GM18909 (cell line): ENCODE measurements at regions not wholly inside any gene's neighbourhood (a gene's known extent, or its start where the extent isn't known, plus 50 kb on each side); places are given as distances from the start of the nearest gene placed in this dataset.
A peak's percentile ranks its signal among the peaks of the same experiment; 100 is the strongest.
"Not testable (repeated sequence)": the region's sequence is repeated elsewhere in the genome, so short reads cannot be mapped to it uniquely, and the experiment has no call there.

Experiments used
- ATAC-seq: cut with Tn5 transposase; IDR thresholded peaks from one replicate; pipeline ENCODE4 v1.9.1; 2021; ENCODE audit warnings: mild to moderate bottlenecking; ENCODE audit not compliant: unreplicated experiment, poor library complexity

DNA sequence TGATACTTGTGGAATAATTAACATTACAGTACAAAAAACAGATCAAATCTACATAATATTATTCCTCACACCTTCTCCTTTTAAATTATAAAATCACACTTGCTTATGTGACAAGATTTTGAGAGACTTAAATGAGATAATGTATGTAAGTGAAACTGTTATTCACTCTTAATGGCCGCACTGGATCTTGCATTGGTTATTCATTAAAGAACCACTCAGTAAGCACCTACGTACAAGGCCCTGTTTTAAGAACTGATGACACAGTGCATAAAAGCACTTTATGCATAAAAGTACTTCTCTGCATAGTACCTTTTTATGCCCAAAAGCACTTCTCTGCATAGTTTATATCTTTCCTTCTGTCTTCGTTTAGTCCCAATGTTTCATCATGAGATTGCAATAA is 172.1 kb downstream of the GOLGA6L6 start:
- ATAC-seq = no peak

DNA sequence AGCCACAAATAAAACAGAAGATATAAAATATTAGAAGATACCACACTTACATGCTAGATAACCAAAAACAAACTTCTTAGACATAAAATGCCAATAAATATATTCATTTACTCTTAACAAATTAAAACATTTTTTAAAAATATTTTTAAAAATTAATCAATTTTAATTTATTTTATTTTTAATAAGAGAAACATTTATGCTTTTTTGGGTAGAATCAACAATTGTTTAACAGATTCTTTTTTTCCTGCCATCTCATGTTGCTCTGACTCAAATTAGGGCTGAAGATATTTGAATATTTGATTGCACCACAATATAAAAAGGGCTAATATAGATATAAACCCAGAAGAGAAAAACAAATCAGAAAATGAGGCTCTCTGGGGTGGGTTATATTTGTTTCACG is 172.6 kb downstream of the GOLGA6L6 start:
- ATAC-seq = no peak

DNA sequence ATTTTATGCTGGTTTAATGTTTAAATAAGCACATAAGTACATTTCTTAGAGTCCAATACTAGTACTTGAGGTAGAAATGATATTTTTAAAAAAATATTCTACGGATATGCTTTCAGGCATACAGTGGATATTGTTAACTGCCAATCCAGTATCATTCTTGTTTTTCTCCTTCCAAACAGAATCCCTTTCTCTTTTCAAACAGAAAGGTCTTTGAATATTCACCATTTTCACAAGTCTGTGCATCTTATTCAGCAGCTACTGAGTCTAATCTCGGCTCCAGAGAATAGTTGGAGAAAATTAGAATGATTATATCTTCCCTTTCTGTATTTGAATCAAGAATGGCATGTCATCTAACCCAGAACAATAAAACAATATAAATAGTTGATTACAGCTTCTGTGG is 174.5 kb downstream of the GOLGA6L6 start:
- ATAC-seq = no peak

DNA sequence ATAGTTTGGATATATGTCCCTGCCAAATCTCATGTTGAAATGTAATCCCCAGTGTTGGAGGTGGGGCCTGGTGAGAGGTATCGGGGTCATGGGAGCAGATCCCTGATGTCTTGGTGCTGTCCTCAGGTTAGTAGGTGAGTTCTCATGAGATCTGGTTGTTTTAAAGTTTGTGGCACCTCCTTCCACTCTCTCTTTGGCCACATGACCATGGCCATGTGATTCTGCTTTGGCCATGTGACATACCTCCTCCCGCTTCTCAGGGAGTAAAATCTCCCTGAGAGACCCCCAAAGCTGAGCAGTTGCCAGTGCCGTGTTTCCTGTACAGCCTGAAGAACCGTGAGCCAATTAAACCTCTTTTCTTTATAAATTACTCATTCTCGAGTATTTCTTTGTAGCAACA is 178.0 kb downstream of the GOLGA6L6 start:
- not testable (repeated sequence) for ATAC-seq

DNA sequence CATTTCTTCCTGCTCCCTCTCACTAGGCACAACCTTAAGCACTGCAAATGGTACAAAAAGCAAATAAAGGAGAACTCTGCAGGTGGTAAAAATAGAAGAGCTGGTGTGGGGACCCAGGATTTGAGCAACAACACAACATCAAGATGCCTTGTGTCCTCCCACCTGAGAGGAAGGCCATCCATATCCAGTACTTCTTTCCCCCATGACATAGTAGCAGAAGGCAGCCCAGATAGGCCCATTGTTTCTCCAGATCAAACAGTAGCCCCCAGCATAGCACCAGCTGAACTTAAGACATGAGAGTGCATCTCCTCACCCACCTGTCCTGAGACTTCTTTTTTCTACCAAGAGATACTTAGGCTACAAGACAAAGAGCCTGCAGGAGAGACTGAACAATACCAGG is 180.5 kb downstream of the GOLGA6L6 start:
- no peak for ATAC-seq

DNA sequence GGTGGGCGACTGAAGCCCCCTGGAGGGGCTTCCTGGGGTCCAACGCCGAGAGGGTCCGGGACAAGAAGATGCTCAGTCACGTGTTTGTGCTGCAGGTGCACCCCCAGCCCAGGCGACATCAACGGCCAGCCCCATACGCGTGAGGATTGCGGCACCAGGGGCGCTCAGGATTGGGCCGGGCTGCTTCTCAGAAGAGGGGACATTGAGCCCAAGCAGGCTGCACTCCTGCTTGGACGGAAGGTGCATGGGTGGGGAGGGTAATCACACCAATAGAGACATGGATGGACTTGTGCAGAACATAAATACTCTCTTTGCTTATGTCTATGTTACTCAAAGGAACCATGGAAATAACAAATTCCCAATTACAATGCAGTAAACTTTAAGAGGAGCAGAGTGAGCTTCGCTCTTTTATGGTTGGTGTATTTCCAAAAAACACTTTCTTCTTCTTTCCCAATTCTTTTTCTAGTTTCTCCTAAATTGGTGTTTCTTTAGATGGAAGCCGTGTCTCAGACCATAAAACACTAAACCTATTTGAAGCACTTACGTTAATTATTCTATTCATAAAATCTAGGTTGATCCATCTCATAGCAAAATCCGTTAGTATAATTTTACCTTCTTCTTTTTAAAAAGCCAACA is 182.7 kb downstream of the GOLGA6L6 start:
- ATAC-seq = no peak

DNA sequence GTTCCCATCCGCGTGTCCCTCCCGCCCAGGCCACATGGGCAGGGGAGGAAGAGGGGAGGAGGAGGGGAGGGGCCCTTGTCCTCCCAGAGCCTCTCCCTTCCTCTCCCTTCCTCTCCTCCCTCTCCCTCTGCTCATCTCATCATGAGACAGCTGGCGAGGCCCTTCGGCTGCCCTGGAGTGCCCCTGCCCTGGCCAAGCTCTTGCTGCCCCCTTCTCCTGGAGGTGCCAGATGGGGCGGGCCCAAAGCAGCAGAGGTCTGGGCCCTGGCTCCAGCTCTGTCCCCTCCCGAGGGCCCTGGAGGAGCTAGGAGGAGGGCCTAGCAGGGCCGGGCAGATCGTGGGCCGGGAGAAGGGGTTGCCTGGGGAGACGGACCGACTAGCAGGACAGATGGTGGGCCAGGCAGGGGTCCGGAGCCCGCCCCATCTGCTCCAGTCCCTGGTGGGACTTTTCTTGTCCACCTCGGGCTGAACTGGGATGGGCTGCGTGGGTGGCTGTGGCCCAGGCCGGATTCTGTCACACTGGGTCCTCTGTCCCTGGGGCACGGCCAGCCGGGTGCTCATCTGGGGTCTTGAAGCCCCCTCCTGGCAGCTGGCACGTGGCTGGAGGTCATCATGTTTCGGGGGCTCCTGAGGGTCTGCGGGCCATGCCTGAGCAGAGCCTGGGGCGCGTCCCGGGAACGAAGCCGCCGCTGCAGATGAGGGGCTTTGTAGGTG is 183.4 kb downstream of the GOLGA6L6 start:
- no peak for ATAC-seq

DNA sequence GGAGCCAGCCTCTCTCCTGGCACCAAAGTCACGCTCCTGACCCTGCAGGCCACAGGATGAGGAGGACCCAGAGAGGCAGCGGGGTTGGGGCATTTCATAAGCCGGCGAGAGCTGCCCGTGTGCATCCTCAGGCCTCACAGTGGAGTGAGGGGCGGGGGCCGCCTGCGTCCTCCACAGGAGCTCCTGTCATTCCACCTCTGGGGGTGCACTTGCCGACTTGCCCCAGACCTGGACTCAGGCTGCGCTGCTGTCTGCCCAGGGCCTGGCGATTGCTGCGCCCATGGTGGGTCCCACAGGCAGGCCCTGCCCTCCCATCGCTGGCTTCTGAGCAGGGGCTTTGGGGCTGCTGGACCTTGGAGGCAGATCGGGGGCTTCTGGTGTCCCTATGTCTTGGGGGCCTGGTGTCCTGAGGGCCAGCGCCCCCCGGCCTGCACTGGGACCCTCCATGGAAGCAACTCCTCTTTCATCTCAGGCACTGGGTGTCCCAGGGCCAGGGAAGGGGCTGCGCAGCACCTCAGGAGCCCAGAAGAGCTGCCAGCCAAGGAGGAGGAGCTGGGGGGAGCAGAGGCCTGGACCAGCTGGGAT is 184.0 kb downstream of the GOLGA6L6 start:
- ATAC-seq = peak; percentile 3

DNA sequence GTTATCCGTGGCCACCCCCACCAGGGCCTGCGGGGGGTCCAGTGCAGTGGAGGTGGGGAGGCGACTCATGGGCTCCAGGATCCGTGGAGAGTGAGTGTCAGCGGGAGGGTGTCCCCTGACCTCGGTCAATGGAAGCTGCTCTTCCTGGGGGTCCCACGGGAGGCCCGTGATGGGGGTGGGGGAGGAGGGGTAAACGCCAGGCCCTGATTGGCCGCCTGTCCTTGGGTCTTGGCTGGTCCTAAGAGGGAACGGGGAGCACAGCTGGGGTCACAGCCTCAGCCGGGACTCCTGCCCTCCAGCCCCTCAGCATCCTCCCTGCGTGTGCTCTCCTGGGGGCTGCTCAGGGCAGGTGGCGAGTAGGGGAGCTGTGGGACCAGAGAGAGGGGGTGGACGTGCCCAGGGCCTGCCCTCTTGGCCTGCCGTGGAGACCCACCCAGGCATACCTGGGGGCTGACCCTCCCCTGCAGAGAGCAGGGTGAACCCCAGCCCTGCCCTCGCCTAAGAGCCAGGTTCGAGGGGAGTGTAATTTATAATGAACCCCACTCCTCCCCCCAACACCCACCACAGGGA is 184.6 kb downstream of the GOLGA6L6 start:
- ATAC-seq = peak; percentile 4

DNA sequence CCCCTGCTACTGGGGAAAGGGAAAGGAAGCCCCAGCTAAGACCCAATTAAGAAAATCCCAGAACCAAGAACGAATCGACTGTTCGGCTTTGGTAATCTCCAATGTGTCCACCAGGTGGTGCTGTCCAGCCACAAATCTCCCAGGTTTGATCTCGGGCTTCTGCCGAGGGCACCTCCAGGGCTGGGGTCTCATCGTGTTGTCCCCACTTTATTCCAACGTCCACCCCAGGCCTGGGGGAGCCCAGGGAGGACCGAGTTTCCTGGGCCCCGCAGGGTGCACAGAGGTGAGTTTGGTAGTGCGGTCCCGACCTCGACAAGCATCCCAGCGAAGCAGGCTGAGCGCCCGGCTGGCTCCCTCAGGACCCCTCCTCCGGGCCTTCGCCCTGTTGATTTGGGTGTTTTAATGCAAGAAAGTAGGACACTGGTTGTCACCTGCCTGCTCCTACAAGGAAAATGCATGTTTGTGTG is 185.1 kb downstream of the GOLGA6L6 start:
- peak; percentile 48 for ATAC-seq

DNA sequence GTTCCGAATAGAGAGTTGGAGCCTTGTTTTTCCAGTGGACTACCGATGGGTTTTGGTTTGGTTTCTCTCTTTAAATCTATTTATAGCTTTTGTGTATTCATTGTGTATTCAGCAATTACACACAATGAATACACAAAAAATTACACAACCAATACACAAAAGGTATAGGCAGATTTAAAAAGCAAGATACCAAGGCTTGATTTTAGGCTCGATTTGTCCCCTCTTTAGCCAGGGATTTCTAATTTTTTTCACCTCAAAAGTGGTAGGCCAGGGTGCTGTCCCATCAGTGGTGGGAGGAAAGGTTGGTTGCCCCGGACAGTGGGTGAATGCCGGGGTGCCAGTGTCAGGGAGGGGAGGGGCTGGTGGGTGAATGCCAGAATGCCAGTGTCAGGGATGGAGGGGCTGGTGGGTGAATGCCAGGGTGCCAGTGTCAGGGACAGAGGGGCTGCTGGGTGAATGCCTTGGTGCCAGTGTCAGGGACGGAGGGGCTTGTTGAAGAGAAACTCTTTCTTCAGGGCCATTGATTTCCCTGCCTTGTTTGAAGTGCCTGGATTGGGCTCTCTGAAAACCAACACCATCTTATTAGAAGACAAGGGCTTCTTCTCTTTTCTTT is 186.2 kb downstream of the GOLGA6L6 start:
- ATAC-seq = no peak

DNA sequence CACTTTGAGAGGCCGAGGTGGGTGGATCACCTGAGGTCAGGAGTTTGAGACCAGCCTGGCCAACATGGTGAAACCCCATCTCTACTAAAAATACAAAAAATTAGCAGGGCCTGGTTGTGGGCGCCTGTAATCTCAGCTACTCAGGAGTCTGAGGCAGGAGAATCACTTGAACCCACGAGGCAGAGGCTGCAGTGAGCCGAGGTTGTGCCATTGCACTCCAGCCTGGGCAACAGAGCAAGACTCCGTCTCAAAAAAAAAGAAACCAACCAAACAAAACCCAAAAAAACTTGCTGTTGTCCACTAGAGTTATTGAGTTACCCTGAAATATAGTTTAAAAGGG is 186.7 kb downstream of the GOLGA6L6 start:
- not testable (repeated sequence) for ATAC-seq

DNA sequence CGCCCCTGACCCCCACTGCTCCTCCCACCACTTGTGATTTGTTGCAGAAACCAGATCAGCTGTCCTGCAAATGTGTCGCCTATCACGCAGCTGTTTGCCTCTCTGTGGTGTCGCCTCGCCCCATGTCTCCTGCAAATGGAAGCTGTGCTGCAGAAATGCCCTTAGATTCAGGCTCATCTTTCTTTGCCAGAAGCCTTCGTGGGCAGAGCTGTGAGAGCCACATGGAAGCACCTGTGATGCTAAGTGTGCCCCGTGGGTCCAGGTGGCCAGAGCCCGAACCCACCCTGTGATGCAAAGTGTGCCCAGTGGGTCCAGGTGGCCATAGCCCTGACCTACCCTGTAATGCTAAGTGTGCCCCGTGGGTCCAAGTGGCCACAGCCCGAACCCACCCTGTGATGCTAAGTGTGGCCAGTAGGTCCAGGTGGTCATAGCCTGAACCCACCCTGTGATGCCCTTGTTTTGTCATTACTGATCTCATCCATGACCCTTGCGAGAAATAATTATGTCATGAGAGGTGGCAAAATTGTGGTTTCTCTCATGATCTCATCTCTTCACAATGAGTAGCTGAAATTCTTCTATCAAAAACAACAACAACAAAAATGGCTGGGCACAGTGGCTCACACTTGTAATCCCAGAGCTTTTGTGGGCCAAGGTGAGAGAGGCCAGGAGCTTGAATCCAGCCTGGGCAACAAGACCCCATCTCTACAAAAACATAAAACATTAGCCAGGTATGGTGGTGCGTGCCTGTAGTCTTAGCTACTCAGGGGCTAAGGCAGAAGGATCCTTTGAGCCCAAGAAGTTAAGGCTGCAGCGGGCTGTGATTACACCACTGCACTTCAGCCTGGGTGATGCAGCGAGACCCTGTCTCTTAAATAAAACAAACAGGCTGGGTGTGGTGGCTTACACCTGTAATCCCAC is 187.4 kb downstream of the GOLGA6L6 start:
- ATAC-seq = no peak

DNA sequence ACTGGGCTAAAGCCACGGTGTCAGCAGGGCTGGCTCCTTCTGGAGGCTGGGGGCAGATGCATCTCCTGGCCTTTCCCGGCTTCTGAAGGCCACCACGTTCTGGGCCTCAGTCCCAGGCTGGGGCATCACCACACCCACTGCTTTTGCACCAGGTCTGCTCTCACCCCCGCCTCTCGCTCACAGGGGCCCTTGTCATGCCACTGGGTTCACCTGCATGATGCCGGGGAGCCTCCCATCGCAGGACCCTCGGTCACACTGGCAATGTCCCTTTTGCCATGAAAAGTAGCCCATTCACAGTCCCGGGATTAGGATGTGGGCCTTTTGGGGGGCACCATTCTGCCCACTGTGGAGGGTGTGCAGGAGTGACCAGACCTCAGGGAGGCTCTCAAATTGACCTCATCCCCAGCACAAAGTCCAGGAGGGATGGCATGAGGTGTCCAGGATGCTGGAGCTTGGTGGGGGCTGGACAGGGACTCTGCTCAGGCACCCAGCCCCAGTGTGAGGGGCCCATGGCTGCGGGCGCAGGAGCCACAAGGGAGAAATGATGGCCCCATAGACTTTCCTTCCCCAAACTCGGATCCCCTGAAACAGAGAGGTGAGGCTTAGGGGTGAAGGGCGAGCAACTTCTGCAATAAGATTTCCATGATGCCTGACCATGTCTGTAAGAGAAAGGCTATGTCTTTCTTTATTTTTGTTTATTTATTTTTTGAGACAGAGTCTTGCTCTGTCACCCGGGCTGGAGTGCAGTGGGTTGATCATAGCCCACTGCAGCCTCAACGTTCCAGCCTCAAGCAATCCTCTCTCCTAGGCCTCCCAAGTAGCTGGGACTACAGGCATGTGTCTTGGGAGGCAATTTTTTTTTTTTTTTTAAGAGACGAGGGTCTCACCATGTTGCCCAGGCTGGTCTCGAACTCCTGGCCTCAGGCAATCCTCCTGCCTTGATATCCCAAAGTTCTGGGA is 189.1 kb downstream of the GOLGA6L6 start:
- ATAC-seq = no peak

DNA sequence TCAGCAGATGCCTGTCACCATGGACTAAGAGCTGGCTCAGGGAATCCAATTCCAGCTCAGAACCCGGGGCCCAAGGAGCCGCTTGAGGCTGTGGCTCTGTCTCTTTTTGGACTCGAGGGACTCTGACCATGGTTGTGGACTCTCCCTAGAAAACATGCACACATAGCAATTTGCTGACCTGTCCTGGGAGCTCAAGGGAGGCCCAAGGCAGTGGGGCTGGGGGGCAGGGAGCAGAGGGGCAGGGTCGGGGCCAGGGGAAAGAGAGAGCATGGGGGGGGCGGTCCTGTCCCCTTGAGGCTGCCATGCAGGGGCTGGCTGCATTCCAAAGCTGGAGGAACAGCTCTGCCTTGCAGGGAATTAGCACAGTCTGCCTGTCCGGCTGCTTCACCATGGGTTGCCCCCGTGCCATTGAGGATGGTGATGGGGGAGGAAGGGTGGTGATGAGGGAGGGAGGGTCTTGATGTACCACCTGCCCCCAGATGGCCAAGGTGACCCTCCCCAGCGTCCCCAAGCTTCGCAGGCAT is 190.1 kb downstream of the GOLGA6L6 start:
- no peak for ATAC-seq

DNA sequence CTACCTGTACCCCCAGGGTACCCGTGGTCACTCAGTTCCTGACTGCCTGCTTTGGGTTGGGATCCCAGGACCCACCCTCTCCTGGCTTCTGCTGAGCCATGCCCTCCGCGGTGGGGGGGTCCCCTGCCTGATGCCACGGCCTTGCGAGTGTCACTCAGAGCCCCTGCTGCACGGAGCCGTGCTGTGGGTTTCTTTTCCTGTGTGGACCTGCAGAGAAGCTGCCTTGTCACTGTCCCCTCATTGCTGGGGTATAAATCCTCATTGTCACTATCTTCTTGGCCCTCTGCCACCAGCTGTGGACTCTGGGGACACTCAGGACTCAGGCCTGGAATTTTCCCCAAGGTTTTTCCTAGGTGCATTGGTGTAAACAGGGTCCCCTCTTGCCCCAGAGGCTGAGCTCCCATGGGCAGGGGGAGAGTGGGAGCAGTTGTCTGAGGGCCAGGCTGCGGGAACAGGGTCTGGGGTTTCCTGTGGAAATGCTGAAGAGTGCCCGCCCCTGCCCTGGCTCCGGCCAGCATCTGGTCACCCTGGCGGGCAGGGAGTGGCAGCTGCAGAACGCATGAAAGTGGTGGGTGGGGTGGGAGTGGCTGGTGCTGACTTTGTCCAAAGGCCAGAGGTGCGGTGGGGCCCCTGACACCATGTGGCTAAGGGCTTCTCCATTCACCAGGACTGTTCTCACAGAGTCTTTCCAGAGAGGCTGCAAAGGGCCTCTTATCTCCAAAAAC is 191.7 kb downstream of the GOLGA6L6 start:
- no peak for ATAC-seq

DNA sequence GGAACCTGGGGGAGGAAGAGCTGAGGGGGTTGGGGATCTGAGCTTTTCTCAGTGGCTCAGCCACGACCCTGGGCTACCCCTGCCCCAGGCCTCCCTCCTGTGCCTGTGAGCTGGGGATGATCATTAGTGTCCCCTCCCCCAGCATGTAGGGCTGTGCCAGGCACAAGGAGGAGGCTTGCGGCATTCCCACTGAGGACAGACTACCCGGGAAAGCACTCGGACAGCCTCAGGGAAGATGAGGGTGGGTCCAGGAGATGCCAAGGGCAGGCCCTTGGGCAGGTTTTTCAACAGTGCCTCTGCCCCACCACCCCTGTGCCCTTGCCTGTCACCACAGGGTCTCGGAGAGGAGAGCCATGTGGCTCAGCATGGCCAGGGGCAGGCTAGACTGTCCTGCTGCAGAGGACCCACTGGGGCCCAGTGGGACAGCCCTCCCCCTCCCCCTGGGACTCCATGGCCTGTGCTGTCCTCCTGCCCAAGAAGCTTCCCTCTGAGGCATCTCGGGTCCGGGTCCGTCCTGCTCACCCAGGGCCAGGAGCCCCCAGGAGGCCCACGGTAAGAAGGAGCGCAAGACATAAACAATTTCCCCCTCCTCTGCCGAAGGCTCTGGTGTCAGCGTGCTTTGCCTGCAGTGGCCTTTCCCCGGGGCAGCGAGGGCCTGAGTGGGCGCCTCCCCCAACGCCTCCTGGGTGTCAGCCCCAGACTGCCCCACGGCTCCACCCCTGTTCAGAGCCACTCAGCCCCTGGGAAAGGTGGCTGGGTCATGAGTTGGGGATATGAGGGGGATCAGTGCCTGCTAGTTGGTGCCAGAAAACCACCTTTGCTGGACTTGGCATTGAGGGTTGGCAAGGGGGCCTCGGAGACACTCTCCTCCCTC is 192.5 kb downstream of the GOLGA6L6 start:
- no peak for ATAC-seq
